Tibial nerve (tissue), 4 donors: ENCODE measurements at regions not wholly inside any gene's neighbourhood (a gene's known extent, or its start where the extent isn't known, plus 50 kb on each side); places are given as distances from the start of the nearest gene placed in this dataset.

Experiments used
- DNase-seq, 2 donors: peaks; one replicate each; pipeline ENCODE4 v3.0.0-alpha.2; 2019; ENCODE audit warnings: low spot score in 2 of 2
- H3K27ac ChIP-seq, 4 donors: fragments of 200-600 bp; sonication (generic) in 3 of 4; one replicate each; pipeline ENCODE4 v1.5.1; 2017 to 2019; ENCODE audit warnings: mild to moderate bottlenecking in 1 of 4
- H3K27me3 ChIP-seq, 2 donors: fragments of 200-600 bp; sonication (generic) in 1 of 2; one replicate each; pipeline versions ENCODE4 v1.5.1 to v1.6.0; 2017 to 2019
- H3K36me3 ChIP-seq, 3 donors: fragments of 200-600 bp; sonication (generic); one replicate each; pipeline ENCODE4 v1.5.1; 2018 to 2019
- H3K4me1 ChIP-seq, 4 donors: fragments of 200-600 bp; sonication (generic) in 3 of 4; one replicate each; pipeline ENCODE4 v1.5.1; 2017 to 2019
- H3K4me3 ChIP-seq, 4 donors: fragments of 200-600 bp; sonication (generic) in 3 of 4; one replicate each; pipeline ENCODE4 v1.5.1; 2017 to 2019; ENCODE audit warnings: mild to moderate bottlenecking in 1 of 4, moderate library complexity in 1 of 4
- H3K9me3 ChIP-seq, 4 donors: fragments of 200-600 bp; sonication (generic) in 3 of 4; one replicate each; pipeline ENCODE4 v1.5.1; 2017 to 2019
- EP300 ChIP-seq, 2 donors: sonication (generic); formaldehyde crosslinking; IDR thresholded peaks; one replicate each; pipeline ENCODE4 v1.6.1; 2017; ENCODE audit warnings: antibody characterized with exemption in 2 of 2, mild to moderate bottlenecking in 1 of 2
- POLR2A ChIP-seq, 2 donors: fragments of 450-650 bp; IDR thresholded peaks; one replicate each; pipeline ENCODE4 v1.6.1; 2017; ENCODE audit warnings: antibody characterized with exemption in 2 of 2, mild to moderate bottlenecking in 2 of 2, moderate library complexity in 2 of 2
- WGBS, 2 donors: methylation state at CpG; one replicate each; pipeline ENCODE4 v1.1.5; 2018; 5-methylcytosine and 5-hydroxymethylcytosine counted together
- TF ChIP-seq, protein P1 (sequence below), 5 experiments: fragments of 200-600 bp in 3 of 5; fragments of 450-650 bp in 2 of 5; sonication (generic) in 3 of 5; IDR thresholded peaks; one replicate each; pipeline ENCODE4 v1.5.1; 2016 to 2019; ENCODE audit warnings: antibody characterized with exemption in 5 of 5, mild to moderate bottlenecking in 3 of 5, moderate library complexity in 2 of 5

DNA sequence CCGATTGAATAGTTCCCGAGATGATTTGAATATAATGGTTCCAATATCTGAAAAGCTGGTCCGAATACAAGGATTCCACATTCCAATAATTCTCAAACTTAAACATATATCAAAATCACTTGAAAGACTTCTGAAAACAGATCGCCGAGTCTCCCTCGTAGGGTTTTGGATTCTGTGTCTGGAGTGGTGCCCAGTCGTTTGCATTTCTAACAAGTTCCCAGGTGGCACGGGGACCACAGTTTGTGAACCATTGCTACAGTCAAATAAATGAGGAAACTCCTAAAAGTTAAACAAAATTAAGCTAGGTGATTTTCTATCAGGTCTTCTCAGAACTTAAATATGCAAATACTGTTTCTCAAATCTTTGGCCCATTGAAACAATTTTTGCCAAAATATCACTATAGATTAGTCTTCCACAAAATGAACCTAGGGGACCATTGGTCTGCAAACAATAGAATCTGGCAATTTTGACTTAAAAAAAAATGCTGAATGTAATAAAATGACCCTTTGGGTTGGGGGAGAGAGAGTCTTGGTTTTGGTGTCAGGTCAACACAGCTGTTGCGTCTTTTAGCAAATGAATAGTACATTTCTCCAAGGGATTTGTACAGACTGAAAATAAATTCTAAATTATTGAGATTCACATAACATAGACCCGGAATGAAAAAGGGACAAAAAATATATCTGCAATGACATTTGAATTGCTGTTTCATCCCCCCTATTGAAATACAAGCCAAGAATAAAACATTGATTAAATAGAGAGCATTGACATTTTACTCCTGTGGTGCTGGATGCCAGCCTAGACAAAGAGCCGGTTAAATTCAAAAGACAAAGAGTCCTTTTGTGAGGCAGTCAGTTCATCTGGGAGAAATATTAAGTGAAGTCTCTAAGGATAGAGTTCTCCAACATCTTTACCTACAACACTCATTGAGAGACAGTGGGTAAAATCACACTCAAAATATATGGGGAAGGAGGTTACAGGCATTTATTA is 175.7 kb upstream of the ADAMTS9 start:
- Histone ChIP-seq H3K9me3 (no peaks in the 10 kb centered on the region), H3K4me3 (no peak overlapping the region), H3K27me3 (no peaks in the 10 kb centered on the region), H3K36me3 (peaks cover 0 to 15% (median 3%) of the 10 kb centered on the region in 3 donors), H3K4me1 (peaks cover 0 to 52% (median 16%) of the 10 kb centered on the region in 4 donors), H3K27ac (peak overlapping the region in 2 of 4 donors; percentile 43 to 48)
- WGBS, 2 donors, result 62 to 65% methylated on average over 11 of the region's 11 CpGs
- no peak for TF ChIP-seq POLR2A (IDR thresholded peaks at IDR 0.05)
- TF ChIP-seq EP300 (IDR thresholded peaks at IDR 0.05), result no peak
- TF ChIP-seq, protein P1, sequence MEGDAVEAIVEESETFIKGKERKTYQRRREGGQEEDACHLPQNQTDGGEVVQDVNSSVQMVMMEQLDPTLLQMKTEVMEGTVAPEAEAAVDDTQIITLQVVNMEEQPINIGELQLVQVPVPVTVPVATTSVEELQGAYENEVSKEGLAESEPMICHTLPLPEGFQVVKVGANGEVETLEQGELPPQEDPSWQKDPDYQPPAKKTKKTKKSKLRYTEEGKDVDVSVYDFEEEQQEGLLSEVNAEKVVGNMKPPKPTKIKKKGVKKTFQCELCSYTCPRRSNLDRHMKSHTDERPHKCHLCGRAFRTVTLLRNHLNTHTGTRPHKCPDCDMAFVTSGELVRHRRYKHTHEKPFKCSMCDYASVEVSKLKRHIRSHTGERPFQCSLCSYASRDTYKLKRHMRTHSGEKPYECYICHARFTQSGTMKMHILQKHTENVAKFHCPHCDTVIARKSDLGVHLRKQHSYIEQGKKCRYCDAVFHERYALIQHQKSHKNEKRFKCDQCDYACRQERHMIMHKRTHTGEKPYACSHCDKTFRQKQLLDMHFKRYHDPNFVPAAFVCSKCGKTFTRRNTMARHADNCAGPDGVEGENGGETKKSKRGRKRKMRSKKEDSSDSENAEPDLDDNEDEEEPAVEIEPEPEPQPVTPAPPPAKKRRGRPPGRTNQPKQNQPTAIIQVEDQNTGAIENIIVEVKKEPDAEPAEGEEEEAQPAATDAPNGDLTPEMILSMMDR (IDR thresholded peaks at IDR 0.05), result no peak
- DNase-seq, result no peak

DNA sequence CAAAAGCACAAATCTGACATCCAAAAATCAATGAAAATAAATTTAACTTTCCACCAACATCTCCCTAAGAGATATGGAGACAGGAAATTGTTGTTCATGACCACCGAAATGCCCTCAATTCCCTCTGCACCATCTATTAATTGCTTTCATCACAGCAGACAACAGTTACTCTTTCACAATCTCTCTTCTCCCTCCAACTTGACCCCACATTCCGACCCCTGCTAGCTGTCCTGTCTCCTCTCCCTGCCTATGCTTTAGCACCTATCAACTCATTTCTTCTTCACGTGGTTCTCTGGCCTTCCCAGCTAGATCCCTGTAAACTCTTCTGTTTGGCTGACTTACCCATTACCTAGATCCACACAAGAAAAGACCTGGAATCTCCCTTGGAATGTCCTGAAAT is 173.9 kb upstream of the ADAMTS9 start:
- H3K9me3 ChIP-seq, result no peaks in the 10 kb centered on the region
- H3K36me3 ChIP-seq, result no peaks in the 10 kb centered on the region
- H3K27ac ChIP-seq, result no peak overlapping the region
- H3K4me1 ChIP-seq, result peaks cover 0 to 59% (median 16%) of the 10 kb centered on the region in 4 donors
- no peak for DNase-seq
- H3K27me3 ChIP-seq, result no peaks in the 10 kb centered on the region
- no peak overlapping the region for H3K4me3 ChIP-seq
- WGBS, 2 donors, result 61 to 71% methylated on average over 3 of the region's 3 CpGs
- TF ChIP-seq POLR2A (IDR thresholded peaks at IDR 0.05), result no peak
- TF ChIP-seq EP300 (IDR thresholded peaks at IDR 0.05), result no peak
- TF ChIP-seq, protein P1 (IDR thresholded peaks at IDR 0.05), result no peak

DNA sequence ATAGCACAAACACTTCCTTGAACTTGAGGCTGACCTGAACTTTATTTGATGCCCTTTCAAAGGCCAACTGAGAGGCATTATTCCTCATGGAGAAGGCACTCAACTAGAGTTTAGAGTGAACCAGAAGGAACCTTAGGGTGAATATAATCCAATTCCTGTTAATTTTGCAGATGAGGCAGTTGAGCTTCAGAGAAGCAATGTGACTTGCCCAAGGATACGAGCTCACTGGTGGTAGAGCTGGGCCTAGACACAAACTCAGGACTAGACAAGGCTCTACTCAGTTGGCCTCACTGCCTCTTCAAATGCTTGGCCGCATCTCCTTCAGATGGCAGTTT is 172.7 kb upstream of the ADAMTS9 start:
- H3K36me3 ChIP-seq, result no peaks in the 10 kb centered on the region
- no peak overlapping the region for H3K4me3 ChIP-seq
- no peak for DNase-seq
- 55 to 58% methylated on average over 2 of the region's 2 CpGs for WGBS, 2 donors
- no peak for TF ChIP-seq POLR2A (IDR thresholded peaks at IDR 0.05)
- TF ChIP-seq, protein P1 (IDR thresholded peaks at IDR 0.05), result no peak
- TF ChIP-seq EP300 (IDR thresholded peaks at IDR 0.05), result no peak
- H3K9me3 ChIP-seq, result no peaks in the 10 kb centered on the region
- H3K4me1 ChIP-seq, result peaks cover 0 to 52% (median 16%) of the 10 kb centered on the region in 4 donors
- peak overlapping the region in 2 of 4 donors; percentile 19 to 23 for H3K27ac ChIP-seq
- no peaks in the 10 kb centered on the region for H3K27me3 ChIP-seq

DNA sequence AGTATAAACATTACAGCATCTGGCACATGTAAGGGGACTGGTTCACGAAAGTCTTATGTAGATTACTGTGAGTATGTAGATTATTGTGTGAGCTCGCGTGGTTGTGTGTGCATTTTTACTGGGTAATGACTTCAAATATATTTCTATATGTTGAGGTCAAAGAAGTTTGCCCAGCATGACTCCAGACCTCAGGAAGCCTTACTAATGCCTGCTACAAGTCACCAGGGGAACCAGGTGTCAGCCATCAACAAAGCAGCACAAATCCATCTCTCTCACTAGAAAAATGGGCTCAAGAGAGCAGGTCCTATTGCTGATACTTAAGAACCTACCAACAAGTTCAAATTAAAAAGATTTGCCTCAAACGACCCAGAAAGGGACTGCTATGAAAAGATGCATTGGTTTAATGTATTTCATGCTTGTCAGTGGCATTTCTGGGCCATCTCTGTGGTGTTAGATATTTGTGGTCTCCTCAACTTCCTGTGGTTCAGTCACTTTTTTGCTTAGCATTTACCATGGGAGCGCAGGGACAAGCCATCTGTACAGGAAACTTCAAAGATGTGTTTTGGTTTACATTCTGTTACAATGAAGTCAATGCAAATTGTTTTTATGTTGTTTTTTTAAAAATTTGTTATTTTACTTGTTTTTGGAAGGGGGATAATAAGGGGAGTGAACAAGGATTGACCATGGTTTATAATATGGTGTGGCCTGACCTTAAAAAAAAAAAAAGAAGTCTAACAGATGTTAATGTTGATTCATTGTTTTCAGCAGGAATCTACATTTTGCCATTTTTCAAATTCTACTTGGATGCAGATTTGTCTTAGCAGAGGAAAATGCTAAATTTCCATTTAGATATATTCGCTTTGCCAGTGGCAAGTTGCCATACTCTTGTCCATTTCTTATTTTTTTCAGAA is 172.1 kb upstream of the ADAMTS9 start:
- 67 to 70% methylated on average over 6 of the region's 6 CpGs for WGBS, 2 donors
- Histone ChIP-seq H3K9me3 (no peaks in the 10 kb centered on the region), H3K36me3 (no peaks in the 10 kb centered on the region), H3K27me3 (no peaks in the 10 kb centered on the region), H3K4me1 (peaks cover 0 to 58% (median 16%) of the 10 kb centered on the region in 4 donors), H3K27ac (peak overlapping the region in 1 of 4 donors; percentile 38), H3K4me3 (no peak overlapping the region)
- TF ChIP-seq, protein P1 (IDR thresholded peaks at IDR 0.05), result no peak
- TF ChIP-seq EP300 (IDR thresholded peaks at IDR 0.05) (no peak), POLR2A (IDR thresholded peaks at IDR 0.05) (no peak)
- no peak for DNase-seq
